HL-60 (cell line): ENCODE measurements at regions not wholly inside any gene's neighbourhood (a gene's known extent, or its start where the extent isn't known, plus 50 kb on each side); places are given as distances from the start of the nearest gene placed in this dataset.

Source experiments
- DNase-seq, 2 experiments: peaks; one replicate each; pipeline ENCODE4 v3.0.0-alpha.2; 2010 to 2020; ENCODE audit warnings: low read depth in 1 of 2, low spot score in 1 of 2
- H3K27ac ChIP-seq: fragments of 250-450 bp; sonication (Bioruptor Pico); replicated peaks from 2 replicates; pipeline ENCODE4 v1.5.1; 2020; ENCODE audit warnings: mild to moderate bottlenecking, moderate library complexity
- H3K27me3 ChIP-seq: fragments of 250-450 bp; sonication (Bioruptor Pico); 2 replicates; pipeline ENCODE4 v1.5.1; 2021; ENCODE audit warnings: mild to moderate bottlenecking, moderate library complexity; ENCODE audit not compliant: insufficient read depth, poor library complexity, severe bottlenecking
- H3K4me3 ChIP-seq: replicated peaks from 2 replicates; pipeline ENCODE4 v1.5.1; 2011; ENCODE audit warnings: mild to moderate bottlenecking, control low read depth, low read length; ENCODE audit not compliant: insufficient read depth
- GABPA ChIP-seq: IDR thresholded peaks from 2 replicates; pipeline ENCODE4 v1.6.1; 2012; ENCODE audit warnings: low read depth
- POLR2AphosphoS5 ChIP-seq: IDR thresholded peaks from 2 replicates; pipeline ENCODE4 v1.6.1; 2012; ENCODE audit warnings: low read depth
- SPI1 ChIP-seq: IDR thresholded peaks from 2 replicates; pipeline ENCODE4 v1.6.1; 2012; ENCODE audit warnings: low read depth, mild to moderate bottlenecking, borderline replicate concordance
- TF ChIP-seq, protein P1 (sequence below): IDR thresholded peaks from 2 replicates; pipeline ENCODE4 v1.6.1; 2012; ENCODE audit warnings: low read depth; ENCODE audit not compliant: insufficient replicate concordance
- TF ChIP-seq, protein P2 (sequence below): IDR thresholded peaks from one replicate; pipeline ENCODE4 v1.5.1; 2011; ENCODE audit warnings: low read length, control low read depth, inconsistent platforms; ENCODE audit not compliant: insufficient read depth

DNA sequence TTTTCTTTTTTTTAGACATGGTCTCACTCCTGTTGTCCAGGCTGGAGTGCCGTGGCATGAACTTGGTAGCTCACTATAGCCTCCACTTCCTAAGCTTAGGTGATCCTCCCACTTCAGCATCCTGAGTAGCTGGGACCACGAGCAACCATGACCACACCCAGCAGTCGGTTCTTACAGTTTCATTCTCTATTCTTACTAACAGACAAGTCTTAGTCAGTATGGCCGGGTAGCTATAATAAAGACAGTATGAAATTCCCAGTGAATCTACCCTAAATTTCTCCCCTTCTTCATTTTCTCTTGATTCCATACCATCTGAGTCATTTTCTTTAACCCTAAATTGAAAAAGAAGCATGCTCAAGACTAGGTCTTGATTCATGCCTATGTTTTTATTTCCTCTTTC lies 775.3 kb upstream of the NRXN1 start:
- TF ChIP-seq GABPA (no peak), POLR2AphosphoS5 (no peak), SPI1 (no peak)
- TF ChIP-seq, protein P1, sequence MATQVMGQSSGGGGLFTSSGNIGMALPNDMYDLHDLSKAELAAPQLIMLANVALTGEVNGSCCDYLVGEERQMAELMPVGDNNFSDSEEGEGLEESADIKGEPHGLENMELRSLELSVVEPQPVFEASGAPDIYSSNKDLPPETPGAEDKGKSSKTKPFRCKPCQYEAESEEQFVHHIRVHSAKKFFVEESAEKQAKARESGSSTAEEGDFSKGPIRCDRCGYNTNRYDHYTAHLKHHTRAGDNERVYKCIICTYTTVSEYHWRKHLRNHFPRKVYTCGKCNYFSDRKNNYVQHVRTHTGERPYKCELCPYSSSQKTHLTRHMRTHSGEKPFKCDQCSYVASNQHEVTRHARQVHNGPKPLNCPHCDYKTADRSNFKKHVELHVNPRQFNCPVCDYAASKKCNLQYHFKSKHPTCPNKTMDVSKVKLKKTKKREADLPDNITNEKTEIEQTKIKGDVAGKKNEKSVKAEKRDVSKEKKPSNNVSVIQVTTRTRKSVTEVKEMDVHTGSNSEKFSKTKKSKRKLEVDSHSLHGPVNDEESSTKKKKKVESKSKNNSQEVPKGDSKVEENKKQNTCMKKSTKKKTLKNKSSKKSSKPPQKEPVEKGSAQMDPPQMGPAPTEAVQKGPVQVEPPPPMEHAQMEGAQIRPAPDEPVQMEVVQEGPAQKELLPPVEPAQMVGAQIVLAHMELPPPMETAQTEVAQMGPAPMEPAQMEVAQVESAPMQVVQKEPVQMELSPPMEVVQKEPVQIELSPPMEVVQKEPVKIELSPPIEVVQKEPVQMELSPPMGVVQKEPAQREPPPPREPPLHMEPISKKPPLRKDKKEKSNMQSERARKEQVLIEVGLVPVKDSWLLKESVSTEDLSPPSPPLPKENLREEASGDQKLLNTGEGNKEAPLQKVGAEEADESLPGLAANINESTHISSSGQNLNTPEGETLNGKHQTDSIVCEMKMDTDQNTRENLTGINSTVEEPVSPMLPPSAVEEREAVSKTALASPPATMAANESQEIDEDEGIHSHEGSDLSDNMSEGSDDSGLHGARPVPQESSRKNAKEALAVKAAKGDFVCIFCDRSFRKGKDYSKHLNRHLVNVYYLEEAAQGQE, result no peak
- TF ChIP-seq, protein P2, sequence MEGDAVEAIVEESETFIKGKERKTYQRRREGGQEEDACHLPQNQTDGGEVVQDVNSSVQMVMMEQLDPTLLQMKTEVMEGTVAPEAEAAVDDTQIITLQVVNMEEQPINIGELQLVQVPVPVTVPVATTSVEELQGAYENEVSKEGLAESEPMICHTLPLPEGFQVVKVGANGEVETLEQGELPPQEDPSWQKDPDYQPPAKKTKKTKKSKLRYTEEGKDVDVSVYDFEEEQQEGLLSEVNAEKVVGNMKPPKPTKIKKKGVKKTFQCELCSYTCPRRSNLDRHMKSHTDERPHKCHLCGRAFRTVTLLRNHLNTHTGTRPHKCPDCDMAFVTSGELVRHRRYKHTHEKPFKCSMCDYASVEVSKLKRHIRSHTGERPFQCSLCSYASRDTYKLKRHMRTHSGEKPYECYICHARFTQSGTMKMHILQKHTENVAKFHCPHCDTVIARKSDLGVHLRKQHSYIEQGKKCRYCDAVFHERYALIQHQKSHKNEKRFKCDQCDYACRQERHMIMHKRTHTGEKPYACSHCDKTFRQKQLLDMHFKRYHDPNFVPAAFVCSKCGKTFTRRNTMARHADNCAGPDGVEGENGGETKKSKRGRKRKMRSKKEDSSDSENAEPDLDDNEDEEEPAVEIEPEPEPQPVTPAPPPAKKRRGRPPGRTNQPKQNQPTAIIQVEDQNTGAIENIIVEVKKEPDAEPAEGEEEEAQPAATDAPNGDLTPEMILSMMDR, result no peak
- DNase-seq, result no peak
- H3K27me3 ChIP-seq, result no peaks in the 10 kb centered on the region
- no peak overlapping the region for H3K4me3 ChIP-seq
- H3K27ac ChIP-seq, result no peak overlapping the region

DNA sequence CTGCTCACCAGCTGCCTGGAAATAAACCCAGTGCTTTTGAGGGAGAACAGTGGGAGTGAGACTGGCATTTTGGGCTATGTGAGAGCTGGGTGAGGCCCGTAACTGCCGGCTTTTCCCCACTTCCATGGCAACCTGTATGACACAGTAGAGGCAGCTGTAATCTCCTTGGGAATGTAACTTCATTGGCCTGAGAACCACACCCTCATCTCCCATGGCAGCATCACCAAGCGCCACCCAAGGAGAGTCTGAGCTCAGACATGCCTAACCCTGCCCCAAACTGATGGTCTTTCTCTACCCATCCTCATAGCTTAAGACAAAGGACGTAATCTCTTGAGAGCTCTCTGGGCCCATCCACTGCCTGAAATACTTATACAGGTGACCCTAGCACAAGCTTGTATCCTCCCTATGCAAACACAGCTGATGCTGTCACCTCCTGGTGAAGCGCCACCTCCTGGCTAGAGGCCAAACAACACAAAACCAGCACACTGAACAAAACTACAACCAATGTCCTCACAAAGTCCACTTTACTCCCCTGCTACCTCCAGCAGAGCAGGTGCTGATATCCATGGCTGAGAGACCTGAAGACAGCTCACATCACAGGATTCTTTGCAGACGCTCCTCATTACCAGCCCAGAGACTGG lies 763.4 kb upstream of the NRXN1 start:
- peak in 1 of 2 experiments; percentile 5 for DNase-seq
- no peaks in the 10 kb centered on the region for H3K27me3 ChIP-seq
- no peak for TF ChIP-seq POLR2AphosphoS5
- no peak for TF ChIP-seq GABPA
- TF ChIP-seq, protein P2, result peak; percentile 35
- TF ChIP-seq, protein P1, result no peak
- TF ChIP-seq SPI1, result no peak
- no peak overlapping the region for H3K4me3 ChIP-seq
- no peak overlapping the region for H3K27ac ChIP-seq

DNA sequence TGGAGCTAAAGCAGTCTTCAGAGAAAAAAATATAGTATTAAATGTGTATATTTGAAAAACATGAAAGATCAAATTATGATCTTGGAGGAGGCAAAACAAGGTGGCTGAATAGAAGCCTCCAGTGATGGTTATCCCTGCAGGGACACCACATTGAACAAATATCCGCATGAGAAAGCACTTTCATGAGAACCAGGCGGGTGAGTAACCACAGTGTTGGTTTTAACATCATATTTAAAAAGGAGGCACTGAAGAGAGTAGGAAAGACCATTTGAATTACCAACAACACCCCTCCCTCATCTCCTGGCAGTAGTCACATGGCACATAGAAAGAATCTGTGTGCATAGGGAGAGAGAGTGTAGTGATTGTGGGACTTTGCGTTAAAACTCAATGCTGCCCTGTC lies 759.6 kb upstream of the NRXN1 start:
- DNase-seq, result no peak
- TF ChIP-seq SPI1 (no peak), GABPA (no peak), POLR2AphosphoS5 (no peak)
- TF ChIP-seq, protein P2, result no peak
- TF ChIP-seq, protein P1, result no peak
- H3K4me3 ChIP-seq, result no peak overlapping the region
- no peak overlapping the region for H3K27ac ChIP-seq
- H3K27me3 ChIP-seq, result no peaks in the 10 kb centered on the region
